ENCODE measurements at regions not wholly inside any gene's neighbourhood (a gene's known extent, or its start where the extent isn't known, plus 50 kb on each side); places are given as distances from the start of the nearest gene placed in this dataset.

- TF ChIP-seq CTCF (IDR thresholded peaks at IDR 0.05; ENCODE audit: poor library complexity) = no peak
- TF ChIP-seq EZH2phosphoT487 (IDR thresholded peaks at IDR 0.05; ENCODE audit: low read depth, severe bottlenecking, unreplicated experiment) = no peak
- TF ChIP-seq EZH2 (IDR thresholded peaks at IDR 0.05; ENCODE audit: borderline replicate concordance) = no peak
These were observed 539.5 kb upstream of the SLC10A2 start for GRCh38 chr13:103605546-103606326.

Data from hepatocyte (in vitro differentiated cells).